GM12891 (cell line): ENCODE measurements at regions not wholly inside any gene's neighbourhood (a gene's known extent, or its start where the extent isn't known, plus 50 kb on each side); places are given as distances from the start of the nearest gene placed in this dataset.

ENCODE experiments used
- DNase-seq: peaks from one replicate; pipeline ENCODE4 v3.0.0; 2011; ENCODE audit warnings: low spot score; ENCODE audit not compliant: insufficient read length
- FAIRE-seq: peaks from 2 replicates; lab custom pipeline; 2011; peaks lifted over from hg19 to GRCh38; lab: Jason Lieb, UNC
- PAX5 ChIP-seq: IDR thresholded peaks from 2 replicates; pipeline ENCODE4 v1.6.1; 2011; ENCODE audit warnings: low read length, moderate library complexity, mild to moderate bottlenecking; ENCODE audit not compliant: insufficient read depth, severe bottlenecking
- POLR2A ChIP-seq: IDR thresholded peaks from 2 replicates; pipeline ENCODE4 v1.6.1; 2011; ENCODE audit warnings: low read depth, low read length, control low read depth
- POLR2AphosphoS5 ChIP-seq: IDR thresholded peaks from 2 replicates; pipeline ENCODE4 v1.6.1; 2011; ENCODE audit warnings: low read depth, low read length, control low read depth
- POU2F2 ChIP-seq: IDR thresholded peaks from 2 replicates; pipeline ENCODE4 v1.6.1; 2011; ENCODE audit warnings: low read depth, mild to moderate bottlenecking, control low read depth, low read length, moderate library complexity
- SPI1 ChIP-seq: IDR thresholded peaks from 2 replicates; pipeline ENCODE4 v1.6.1; 2011; ENCODE audit warnings: low read depth, low read length, control low read depth
- TAF1 ChIP-seq: IDR thresholded peaks from 2 replicates; pipeline ENCODE4 v1.6.1; 2011; ENCODE audit warnings: low read depth, low read length, control low read depth

DNA sequence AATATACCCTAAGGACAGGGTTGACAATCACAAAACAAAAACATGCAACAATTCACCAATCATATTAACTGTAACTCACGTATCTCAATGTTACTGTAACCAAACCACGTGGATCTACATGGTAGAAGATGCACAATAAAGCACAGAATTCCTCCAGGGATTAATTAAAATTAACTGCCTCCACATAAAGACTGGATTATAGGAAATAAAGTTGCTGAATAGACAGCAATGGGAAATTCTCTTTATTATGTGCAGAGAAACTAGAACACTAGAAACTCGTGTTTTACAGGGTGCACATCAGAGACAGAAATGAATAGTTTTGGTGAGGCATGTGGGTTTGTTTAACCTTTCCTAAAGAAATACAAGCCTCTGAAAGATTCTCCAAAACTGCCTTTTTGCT, 696.3 kb downstream of the EPHA3 start:
- no peak for TF ChIP-seq PAX5
- TF ChIP-seq POLR2A: no peak
- TF ChIP-seq TAF1: no peak
- TF ChIP-seq POLR2AphosphoS5: no peak
- TF ChIP-seq SPI1: no peak
- TF ChIP-seq POU2F2: no peak
- DNase-seq (no peak), FAIRE-seq (no peak)

DNA sequence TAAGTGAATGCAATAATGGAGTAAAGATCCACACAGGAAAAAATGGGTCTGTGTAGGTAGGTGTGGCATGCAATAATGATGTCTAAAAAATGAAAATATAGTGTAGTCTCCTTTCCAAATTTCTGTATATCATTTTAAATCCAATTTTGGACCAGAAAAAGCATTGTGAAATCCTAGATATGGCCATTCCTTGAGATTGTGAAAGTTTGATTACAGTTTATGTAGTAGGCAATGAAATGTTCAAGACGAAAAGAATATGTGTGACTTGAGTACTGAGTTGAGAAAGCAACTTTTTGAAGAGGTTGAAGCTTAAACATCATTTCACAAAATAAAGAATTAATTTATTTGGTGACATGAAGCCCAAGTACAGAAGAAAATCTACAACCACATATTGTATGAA, 698.7 kb downstream of the EPHA3 start:
- no peak for DNase-seq
- TF ChIP-seq TAF1 (no peak), SPI1 (no peak), POLR2A (no peak), POU2F2 (no peak), POLR2AphosphoS5 (no peak), PAX5 (no peak)
- FAIRE-seq: no peak

DNA sequence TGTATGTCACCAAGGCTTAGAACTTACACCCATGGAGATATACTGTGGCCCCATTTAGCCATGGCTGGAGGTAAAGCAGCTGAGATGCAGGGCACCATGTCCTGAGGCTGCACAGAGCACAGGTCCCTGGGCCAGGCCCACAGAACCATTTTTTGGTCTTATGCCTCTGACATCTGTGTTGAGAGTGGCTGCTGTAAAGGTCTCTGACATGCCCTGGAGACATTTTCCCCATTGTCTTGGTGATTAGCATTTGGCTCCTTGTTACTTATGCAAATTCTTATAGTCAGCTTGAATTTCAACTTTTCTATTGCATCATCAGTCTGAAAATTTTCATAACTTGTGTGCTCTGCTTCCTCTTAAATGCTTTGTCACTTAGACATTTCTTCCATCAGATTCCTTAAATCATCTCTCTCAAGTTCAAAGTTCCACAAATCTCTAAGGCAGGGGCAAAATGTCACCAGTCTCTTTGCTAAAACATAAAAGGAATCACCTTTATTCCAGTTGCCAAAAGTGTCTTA, 701.3 kb downstream of the EPHA3 start:
- no peak for FAIRE-seq
- TF ChIP-seq POLR2AphosphoS5 (no peak), POLR2A (no peak), POU2F2 (no peak)
- no peak for DNase-seq

DNA sequence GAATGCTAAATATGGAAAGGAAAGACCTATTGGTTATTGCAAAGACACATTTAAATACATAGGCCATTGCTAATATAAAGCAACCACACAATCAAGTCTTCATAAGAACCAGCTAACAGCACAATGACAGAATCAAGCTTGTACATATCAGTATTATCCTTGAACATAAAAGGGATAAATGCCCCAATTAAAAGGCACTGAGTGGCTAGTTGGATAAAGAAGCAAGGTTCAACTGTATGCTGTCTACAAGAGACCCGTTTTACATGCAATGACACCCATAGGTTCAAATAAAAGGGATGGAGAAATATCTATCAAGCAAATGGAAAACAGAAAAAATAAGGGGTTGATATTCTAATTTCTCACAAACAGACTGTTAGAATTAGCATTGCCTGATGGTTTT, 706.1 kb downstream of the EPHA3 start:
- FAIRE-seq (no peak), DNase-seq (no peak)
- TF ChIP-seq SPI1: no peak
- TF ChIP-seq POLR2A: no peak
- no peak for TF ChIP-seq POU2F2
- TF ChIP-seq TAF1: no peak
- no peak for TF ChIP-seq POLR2AphosphoS5
- TF ChIP-seq PAX5: no peak

DNA sequence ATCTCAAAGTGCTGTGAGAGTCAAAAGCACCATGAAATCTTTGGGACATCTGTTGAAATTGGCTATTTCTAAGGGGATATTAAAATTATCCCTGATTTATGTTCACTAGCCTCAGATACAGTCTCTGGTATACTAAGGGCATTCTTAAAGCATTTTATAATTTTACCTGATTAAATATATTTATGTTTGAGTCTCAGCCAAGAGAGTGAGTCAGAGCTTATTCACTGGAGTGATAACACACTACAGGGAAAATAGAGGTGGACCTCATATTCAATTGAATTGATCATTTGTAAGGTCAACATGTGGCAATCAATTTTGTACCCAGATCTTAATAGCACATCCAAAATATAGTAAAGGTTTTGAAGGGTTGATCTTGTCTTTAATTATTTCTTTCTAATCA, 733.6 kb downstream of the EPHA3 start:
- FAIRE-seq: no peak
- TF ChIP-seq SPI1 (no peak), PAX5 (no peak), TAF1 (no peak), POLR2A (no peak), POU2F2 (no peak), POLR2AphosphoS5 (no peak)
- no peak for DNase-seq

DNA sequence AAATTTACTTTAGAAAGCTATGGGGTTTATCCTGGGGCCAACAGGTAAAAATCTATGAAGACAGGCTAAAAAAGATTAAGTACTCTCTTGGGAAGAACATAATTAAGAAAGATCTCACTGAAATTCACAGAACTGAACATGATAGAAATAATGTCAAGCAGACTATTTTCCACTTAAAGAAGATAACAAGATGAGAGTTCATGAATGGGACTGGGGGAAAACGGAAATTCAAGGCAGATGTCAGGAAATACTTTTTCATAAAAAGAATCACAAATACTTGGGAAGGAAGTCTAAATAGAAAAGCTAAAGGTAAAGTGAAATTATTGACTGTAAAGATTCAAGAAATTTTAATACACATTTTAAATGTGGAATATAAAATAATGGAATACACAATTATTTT, 737.6 kb downstream of the EPHA3 start:
- no peak for TF ChIP-seq POLR2AphosphoS5
- TF ChIP-seq TAF1: no peak
- TF ChIP-seq POLR2A: no peak
- TF ChIP-seq POU2F2: no peak
- TF ChIP-seq PAX5: no peak
- TF ChIP-seq SPI1: no peak
- DNase-seq: no peak
- no peak for FAIRE-seq

DNA sequence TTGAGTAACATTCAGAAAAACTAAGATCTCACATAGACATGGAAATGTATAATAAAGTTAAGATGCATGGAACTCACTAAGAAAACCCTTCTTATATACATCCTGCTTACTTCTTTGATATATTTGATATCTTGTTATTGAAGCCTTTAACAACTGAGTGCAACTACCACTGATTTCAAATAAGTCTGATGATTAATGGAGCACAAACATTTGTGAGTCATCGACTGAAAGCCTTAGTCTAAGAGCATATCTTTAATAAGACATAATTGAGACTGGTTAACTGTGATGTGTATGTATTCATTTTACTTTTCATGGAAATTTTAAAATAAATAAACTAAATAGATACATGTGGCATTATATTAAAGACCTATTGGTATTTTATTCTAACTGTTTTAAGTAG, 740.5 kb downstream of the EPHA3 start:
- FAIRE-seq: no peak

DNA sequence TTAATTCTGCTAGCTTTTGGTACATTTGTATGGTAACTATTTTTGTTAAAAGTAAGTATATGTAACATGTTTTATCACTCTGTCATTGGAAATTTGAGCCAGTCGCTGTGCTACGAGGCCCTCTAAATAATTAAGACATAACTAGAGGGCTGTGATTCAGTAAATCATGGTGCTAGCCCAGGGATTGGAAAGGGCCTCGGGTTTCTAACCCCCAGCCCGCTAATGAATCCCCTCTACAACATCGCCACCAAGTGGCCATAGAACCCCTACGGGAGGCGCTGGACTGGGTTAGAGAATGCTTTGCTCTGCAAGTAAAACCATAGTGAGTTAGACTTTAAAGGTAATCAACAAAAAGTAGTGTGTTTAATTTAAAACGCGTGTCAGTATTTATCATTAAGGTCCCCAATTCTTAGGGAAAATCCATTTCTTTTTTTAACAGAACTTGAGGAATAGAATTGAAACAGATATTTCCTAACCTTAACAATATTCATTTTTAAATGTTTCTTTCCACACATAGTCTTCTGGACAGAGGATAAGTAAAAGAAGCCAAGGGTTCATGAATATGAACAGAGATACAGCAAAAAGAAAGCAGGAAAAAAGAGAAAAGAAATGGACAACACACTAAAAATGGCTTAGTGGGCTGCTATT, 744.7 kb downstream of the EPHA3 start:
- DNase-seq (no peak), FAIRE-seq (no peak)
- TF ChIP-seq TAF1: no peak
- TF ChIP-seq SPI1: no peak
- no peak for TF ChIP-seq PAX5

More for the DNA sequence above, 740.5 kb downstream of the EPHA3 start:
- TF ChIP-seq POLR2AphosphoS5 (no peak), POU2F2 (no peak), POLR2A (no peak), SPI1 (no peak), TAF1 (no peak), PAX5 (no peak)
- DNase-seq: no peak

DNA sequence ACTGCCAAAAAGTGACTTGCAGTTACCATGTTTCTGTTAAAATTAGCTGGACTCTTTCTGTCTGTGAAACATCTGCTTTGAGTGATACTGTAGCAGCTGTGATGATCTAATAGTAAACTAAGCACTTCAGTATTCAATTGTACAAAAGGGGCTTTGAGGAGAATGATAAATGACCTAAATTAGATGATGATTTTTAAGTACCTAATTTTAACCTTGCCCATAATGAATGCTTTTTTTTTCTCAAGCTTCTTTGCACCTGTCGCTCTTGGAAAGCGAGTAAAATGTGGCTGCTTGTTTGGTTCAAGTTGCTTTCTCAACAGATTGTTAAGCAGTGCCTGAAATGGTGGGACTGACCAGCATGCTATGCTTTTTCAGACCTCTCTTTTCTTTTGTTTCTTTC, 752.3 kb downstream of the EPHA3 start:
- no peak for FAIRE-seq
- no peak for TF ChIP-seq POLR2A
- no peak for TF ChIP-seq POLR2AphosphoS5
- TF ChIP-seq POU2F2: no peak
- TF ChIP-seq SPI1: no peak
- TF ChIP-seq TAF1: no peak
- no peak for TF ChIP-seq PAX5
- DNase-seq: no peak

DNA sequence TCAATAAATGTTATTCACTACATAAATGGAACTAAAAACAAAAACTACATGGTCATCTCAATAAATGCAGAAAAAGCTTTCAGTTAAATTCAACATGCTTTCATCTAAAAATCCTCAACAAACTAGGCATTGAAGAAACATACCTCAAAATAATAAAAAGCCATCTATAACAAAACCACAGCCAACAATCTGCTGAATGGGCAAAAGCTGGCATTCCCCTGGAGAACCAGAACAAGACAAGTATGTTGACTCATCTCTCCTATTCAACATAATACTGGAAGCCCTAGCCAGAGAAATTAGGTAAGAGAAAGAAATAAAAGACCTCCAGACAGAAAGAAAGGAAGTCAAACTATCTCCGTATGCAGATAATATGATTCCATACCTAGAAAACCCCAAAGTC, 759.9 kb downstream of the EPHA3 start:
- FAIRE-seq: no peak
- no peak for DNase-seq
- TF ChIP-seq PAX5: no peak
- no peak for TF ChIP-seq SPI1
- no peak for TF ChIP-seq POLR2AphosphoS5
- no peak for TF ChIP-seq POLR2A
- TF ChIP-seq POU2F2: no peak
- no peak for TF ChIP-seq TAF1
